ENCODE measurements at regions not wholly inside any gene's neighbourhood (a gene's known extent, or its start where the extent isn't known, plus 50 kb on each side); places are given as distances from the start of the nearest gene placed in this dataset.

GRCh38 chr4:23710298-23710697 lies 179.5 kb downstream of the PPARGC1A start:
- no peak for TF ChIP-seq CTCF (IDR thresholded peaks at IDR 0.05; ENCODE audit: unreplicated experiment)
- no peak overlapping the region for H3K27ac Mint-ChIP-seq
- peaks cover 3% of the 10 kb centered on the region for H3K4me1 Mint-ChIP-seq
- H3K36me3 Mint-ChIP-seq = peaks cover 1% of the 10 kb centered on the region
- no peak for DNase-seq (ENCODE audit: low spot score in 2 of 2, unreplicated experiment in 2 of 2)
- no peaks in the 10 kb centered on the region for H3K27me3 Mint-ChIP-seq (ENCODE audit: low read depth)
- H3K9me3 Mint-ChIP-seq = no peaks in the 10 kb centered on the region
- no peak overlapping the region for H3K4me3 Mint-ChIP-seq

GRCh38 chr4:23707652-23708026 lies 182.2 kb downstream of the PPARGC1A start:
- Mint-ChIP-seq H3K36me3 (peaks cover 1% of the 10 kb centered on the region), H3K27ac (no peak overlapping the region), H3K4me1 (peaks cover 3% of the 10 kb centered on the region), H3K4me3 (no peak overlapping the region), H3K27me3 (ENCODE audit: low read depth) (peaks cover 3% of the 10 kb centered on the region), H3K9me3 (peaks cover 8% of the 10 kb centered on the region)
- TF ChIP-seq CTCF (IDR thresholded peaks at IDR 0.05; ENCODE audit: unreplicated experiment) = no peak
- no peak for DNase-seq (ENCODE audit: low spot score in 2 of 2, unreplicated experiment in 2 of 2)

- H3K4me1 Mint-ChIP-seq = peaks cover 3% of the 10 kb centered on the region
- peaks cover 8% of the 10 kb centered on the region for H3K9me3 Mint-ChIP-seq
- peaks cover 1% of the 10 kb centered on the region for H3K36me3 Mint-ChIP-seq
- peaks cover 3% of the 10 kb centered on the region for H3K27me3 Mint-ChIP-seq (ENCODE audit: low read depth)
- H3K4me3 Mint-ChIP-seq = no peak overlapping the region
- DNase-seq (ENCODE audit: low spot score in 2 of 2, unreplicated experiment in 2 of 2) = no peak
- no peak overlapping the region for H3K27ac Mint-ChIP-seq
- no peak for TF ChIP-seq CTCF (IDR thresholded peaks at IDR 0.05; ENCODE audit: unreplicated experiment)
Observed at GRCh38 chr4:23706972-23707651, 182.7 kb downstream of the PPARGC1A start.

GRCh38 chr4:23700197-23700596 lies 189.7 kb downstream of the PPARGC1A start:
- H3K4me3 Mint-ChIP-seq = no peak overlapping the region
- H3K27me3 Mint-ChIP-seq (ENCODE audit: low read depth) = peaks cover 3% of the 10 kb centered on the region
- H3K9me3 Mint-ChIP-seq = peaks cover 8% of the 10 kb centered on the region
- no peak for DNase-seq (ENCODE audit: low spot score in 2 of 2, unreplicated experiment in 2 of 2)
- no peak overlapping the region for H3K27ac Mint-ChIP-seq
- no peaks in the 10 kb centered on the region for H3K36me3 Mint-ChIP-seq
- TF ChIP-seq CTCF (IDR thresholded peaks at IDR 0.05; ENCODE audit: unreplicated experiment) = no peak
- H3K4me1 Mint-ChIP-seq = no peaks in the 10 kb centered on the region

- H3K36me3 Mint-ChIP-seq = no peaks in the 10 kb centered on the region
- no peak overlapping the region for H3K4me3 Mint-ChIP-seq
- H3K27me3 Mint-ChIP-seq (ENCODE audit: low read depth) = no peaks in the 10 kb centered on the region
Observed at GRCh38 chr4:23697722-23698121, 192.1 kb downstream of the PPARGC1A start.

More at GRCh38 chr4:23697722-23698121, 192.1 kb downstream of the PPARGC1A start:
- TF ChIP-seq CTCF (IDR thresholded peaks at IDR 0.05; ENCODE audit: unreplicated experiment) = no peak
- H3K27ac Mint-ChIP-seq = no peak overlapping the region
- DNase-seq (ENCODE audit: low spot score in 2 of 2, unreplicated experiment in 2 of 2) = no peak
- H3K9me3 Mint-ChIP-seq = peaks cover under 1% of the 10 kb centered on the region
- no peaks in the 10 kb centered on the region for H3K4me1 Mint-ChIP-seq

Data from mesothelial cell of epicardium (in vitro differentiated cells).